ENCODE measurements at regions not wholly inside any gene's neighbourhood (a gene's known extent, or its start where the extent isn't known, plus 50 kb on each side); places are given as distances from the start of the nearest gene placed in this dataset.

DNA sequence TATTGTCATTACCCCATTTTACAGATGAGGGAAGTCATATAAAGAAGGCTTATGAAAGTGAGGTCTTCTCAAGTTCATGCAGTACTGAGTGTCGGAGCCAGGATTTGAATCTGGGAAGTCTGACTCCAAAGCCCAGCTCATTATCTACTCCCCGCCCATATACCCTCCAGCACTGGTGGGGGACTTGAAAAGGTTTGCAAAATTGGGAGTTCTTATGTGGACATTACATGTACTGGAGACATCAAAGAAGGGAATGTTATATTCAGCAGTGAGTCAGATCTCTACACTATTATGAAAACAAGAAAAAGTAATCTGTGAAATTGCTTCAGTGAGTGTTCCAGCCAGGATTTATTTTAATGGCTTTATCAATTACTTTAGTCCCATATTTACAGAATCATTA, 185.2 kb upstream of the CADPS start:
- TF ChIP-seq, protein P1, sequence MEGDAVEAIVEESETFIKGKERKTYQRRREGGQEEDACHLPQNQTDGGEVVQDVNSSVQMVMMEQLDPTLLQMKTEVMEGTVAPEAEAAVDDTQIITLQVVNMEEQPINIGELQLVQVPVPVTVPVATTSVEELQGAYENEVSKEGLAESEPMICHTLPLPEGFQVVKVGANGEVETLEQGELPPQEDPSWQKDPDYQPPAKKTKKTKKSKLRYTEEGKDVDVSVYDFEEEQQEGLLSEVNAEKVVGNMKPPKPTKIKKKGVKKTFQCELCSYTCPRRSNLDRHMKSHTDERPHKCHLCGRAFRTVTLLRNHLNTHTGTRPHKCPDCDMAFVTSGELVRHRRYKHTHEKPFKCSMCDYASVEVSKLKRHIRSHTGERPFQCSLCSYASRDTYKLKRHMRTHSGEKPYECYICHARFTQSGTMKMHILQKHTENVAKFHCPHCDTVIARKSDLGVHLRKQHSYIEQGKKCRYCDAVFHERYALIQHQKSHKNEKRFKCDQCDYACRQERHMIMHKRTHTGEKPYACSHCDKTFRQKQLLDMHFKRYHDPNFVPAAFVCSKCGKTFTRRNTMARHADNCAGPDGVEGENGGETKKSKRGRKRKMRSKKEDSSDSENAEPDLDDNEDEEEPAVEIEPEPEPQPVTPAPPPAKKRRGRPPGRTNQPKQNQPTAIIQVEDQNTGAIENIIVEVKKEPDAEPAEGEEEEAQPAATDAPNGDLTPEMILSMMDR (IDR thresholded peaks at IDR 0.05; ENCODE audit: low read depth, low read length): no peak
- no peak for TF ChIP-seq EZH2phosphoT487 (IDR thresholded peaks at IDR 0.05; ENCODE audit: low read depth)

All from OCI-LY3 (cell line).